ENCODE measurements at regions not wholly inside any gene's neighbourhood (a gene's known extent, or its start where the extent isn't known, plus 50 kb on each side); places are given as distances from the start of the nearest gene placed in this dataset.

- TF ChIP-seq CTCF (IDR thresholded peaks at IDR 0.05) (no peak), POLR2AphosphoS5 (IDR thresholded peaks at IDR 0.05) (no peak), POLR2A (IDR thresholded peaks at IDR 0.05) (no peak)
- Histone ChIP-seq H3K27me3 (no peaks in the 10 kb centered on the region), H3K4me3 (no peak overlapping the region), H3K27ac (no peak overlapping the region), H3K36me3 (no peaks in the 10 kb centered on the region), H3K9me3 (peaks cover 0 to 8% of the 10 kb centered on the region in 2 donors), H3K4me1 (no peaks in the 10 kb centered on the region)
- no peak for DNase-seq (ENCODE audit: low spot score in 2 of 2)
- intact Hi-C loops (cut with DNase I; ENCODE audit: low total_unique reads), result loop anchor here (10.0 kb wide), 1 partner anchor 274 kb away; no protein-coding TSS in a partner anchor
Observed at GRCh38 chr5:9898319-9898718, 268.2 kb upstream of the TAS2R1 start.

GRCh38 chr5:9895302-9895645 lies 265.1 kb upstream of the TAS2R1 start:
- H3K27ac ChIP-seq, result no peak overlapping the region
- no peaks in the 10 kb centered on the region for H3K4me1 ChIP-seq
- H3K4me3 ChIP-seq, result no peak overlapping the region
- DNase-seq (ENCODE audit: low spot score in 2 of 2), result no peak
- peaks cover 0 to 8% of the 10 kb centered on the region in 2 donors for H3K9me3 ChIP-seq
- TF ChIP-seq CTCF (IDR thresholded peaks at IDR 0.05), result no peak
- no peak for TF ChIP-seq POLR2AphosphoS5 (IDR thresholded peaks at IDR 0.05)
- no peak for TF ChIP-seq POLR2A (IDR thresholded peaks at IDR 0.05)
- no peaks in the 10 kb centered on the region for H3K36me3 ChIP-seq
- H3K27me3 ChIP-seq, result no peaks in the 10 kb centered on the region
- intact Hi-C loops (cut with DNase I; ENCODE audit: low total_unique reads), result loop anchor here (10.0 kb wide), 1 partner anchor 270 kb away; no protein-coding TSS in a partner anchor

- intact Hi-C loops (cut with DNase I; ENCODE audit: low total_unique reads), result loop anchor here (10.0 kb wide), 1 partner anchor 270 kb away; no protein-coding TSS in a partner anchor
- H3K27me3 ChIP-seq, result no peaks in the 10 kb centered on the region
- no peak overlapping the region for H3K4me3 ChIP-seq
- H3K27ac ChIP-seq, result no peak overlapping the region
- H3K9me3 ChIP-seq, result peaks cover 0 to 8% of the 10 kb centered on the region in 2 donors
- no peaks in the 10 kb centered on the region for H3K4me1 ChIP-seq
- TF ChIP-seq CTCF (IDR thresholded peaks at IDR 0.05) (no peak), POLR2A (IDR thresholded peaks at IDR 0.05) (no peak), POLR2AphosphoS5 (IDR thresholded peaks at IDR 0.05) (no peak)
- no peak for DNase-seq (ENCODE audit: low spot score in 2 of 2)
- H3K36me3 ChIP-seq, result no peaks in the 10 kb centered on the region
Observed at GRCh38 chr5:9894571-9895301, 264.6 kb upstream of the TAS2R1 start.

- DNase-seq (ENCODE audit: low spot score in 2 of 2), result no peak
- TF ChIP-seq CTCF (IDR thresholded peaks at IDR 0.05) (no peak), POLR2AphosphoS5 (IDR thresholded peaks at IDR 0.05) (no peak), POLR2A (IDR thresholded peaks at IDR 0.05) (no peak)
- no peaks in the 10 kb centered on the region for H3K27me3 ChIP-seq
- intact Hi-C loops (cut with DNase I; ENCODE audit: low total_unique reads), result loop anchor here (1.0 to 10.0 kb wide), 2 partner anchors 25 to 268 kb away; no protein-coding TSS in a partner anchor
- no peaks in the 10 kb centered on the region for H3K4me1 ChIP-seq
- peaks cover 0 to 8% of the 10 kb centered on the region in 2 donors for H3K9me3 ChIP-seq
- H3K4me3 ChIP-seq, result no peak overlapping the region
- H3K36me3 ChIP-seq, result no peaks in the 10 kb centered on the region
- H3K27ac ChIP-seq, result no peak overlapping the region
Observed at GRCh38 chr5:9892696-9893095, 262.5 kb upstream of the TAS2R1 start.

- H3K27me3 ChIP-seq, result no peaks in the 10 kb centered on the region
- no peaks in the 10 kb centered on the region for H3K36me3 ChIP-seq
- H3K9me3 ChIP-seq, result peaks cover 0 to 6% of the 10 kb centered on the region in 2 donors
- TF ChIP-seq CTCF (IDR thresholded peaks at IDR 0.05) (no peak), POLR2A (IDR thresholded peaks at IDR 0.05) (no peak), POLR2AphosphoS5 (IDR thresholded peaks at IDR 0.05) (no peak)
- intact Hi-C loops (cut with DNase I; ENCODE audit: low total_unique reads), result loop anchor here (5.0 kb wide), 1 partner anchor 1188 kb away; no protein-coding TSS in a partner anchor
- H3K27ac ChIP-seq, result no peak overlapping the region
- DNase-seq (ENCODE audit: low spot score in 2 of 2), result no peak
- no peaks in the 10 kb centered on the region for H3K4me1 ChIP-seq
- H3K4me3 ChIP-seq, result no peak overlapping the region
Observed at GRCh38 chr5:9889511-9889910, 259.4 kb upstream of the TAS2R1 start.
